Epidermal melanocyte (primary cell): ENCODE measurements at regions not wholly inside any gene's neighbourhood (a gene's known extent, or its start where the extent isn't known, plus 50 kb on each side); places are given as distances from the start of the nearest gene placed in this dataset.

ENCODE experiments used
- DNase-seq: peaks from one replicate; pipeline ENCODE4 v3.0.0; 2011; ENCODE audit warnings: low spot score; ENCODE audit not compliant: insufficient read length

DNA sequence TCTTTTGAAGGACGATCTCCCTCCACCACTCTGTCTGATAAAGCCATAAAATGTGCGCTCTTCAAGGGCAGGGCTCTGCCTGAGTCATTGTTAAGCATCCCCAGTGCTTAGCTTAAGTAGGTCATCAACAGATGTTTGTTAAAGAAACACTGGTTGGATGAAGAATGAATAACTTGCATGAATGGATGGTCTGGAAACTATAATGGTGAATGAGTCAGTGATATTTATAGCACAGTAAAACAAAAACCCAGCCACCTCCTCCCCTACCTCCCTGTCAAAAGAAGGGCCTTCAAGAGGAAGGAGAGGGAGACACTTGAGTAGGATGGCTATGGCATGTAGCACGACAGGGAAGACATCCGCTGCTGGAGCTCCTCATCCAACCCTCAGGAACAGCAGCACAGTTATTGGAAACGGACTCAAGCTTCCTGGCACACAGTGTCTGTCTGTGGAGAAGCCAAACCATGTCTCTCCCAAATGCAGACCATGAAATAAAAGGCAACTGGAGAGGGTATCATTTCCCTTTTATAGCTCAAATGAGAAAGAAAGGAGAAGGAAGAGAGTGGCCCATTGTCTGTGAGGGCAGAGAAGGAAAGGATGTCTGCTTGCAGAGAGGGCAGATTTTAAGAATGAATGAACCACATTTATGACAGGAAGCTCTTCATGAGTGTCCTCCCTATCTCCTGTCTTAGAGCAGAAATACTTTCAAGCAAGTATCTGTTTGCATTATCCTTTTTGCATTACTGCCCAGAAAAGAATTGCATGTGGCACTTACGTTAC is 183.5 kb upstream of the UBL3 start:
- DNase-seq: peak; percentile 67

GRCh38 chr13:30032263-30032662 is 181.8 kb upstream of the UBL3 start:
- no peak for DNase-seq

- no peak for DNase-seq
Observed at GRCh38 chr13:30031488-30031887, 181.1 kb upstream of the UBL3 start.

GRCh38 chr13:30030141-30030750 is 179.8 kb upstream of the UBL3 start:
- DNase-seq: no peak

- DNase-seq: no peak
Observed at GRCh38 chr13:30027569-30028455, 177.4 kb upstream of the UBL3 start.

GRCh38 chr13:30026909-30027308 is 176.5 kb upstream of the UBL3 start:
- DNase-seq: no peak

- DNase-seq: no peak
Observed at GRCh38 chr13:30026093-30026492, 175.7 kb upstream of the UBL3 start.

DNA sequence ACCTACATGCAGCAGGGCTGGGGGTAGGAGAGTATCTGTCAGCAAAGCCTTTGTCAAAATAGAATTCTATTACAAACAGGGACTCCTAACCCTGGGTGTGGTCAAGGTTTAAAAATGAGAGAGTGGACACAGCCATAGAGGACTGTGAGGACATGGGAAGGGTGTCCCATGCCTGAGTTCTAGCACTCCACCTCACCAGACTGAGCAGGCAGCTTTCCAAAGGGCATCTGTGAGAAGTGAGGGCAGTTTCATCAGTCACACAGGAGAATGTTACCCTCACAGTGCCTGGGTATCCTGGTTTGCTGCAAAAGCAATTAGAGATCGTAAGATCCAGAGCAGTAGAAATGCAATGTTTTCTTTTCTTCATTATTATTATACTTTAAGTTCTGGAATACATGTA is 174.9 kb upstream of the UBL3 start:
- no peak for DNase-seq

DNA sequence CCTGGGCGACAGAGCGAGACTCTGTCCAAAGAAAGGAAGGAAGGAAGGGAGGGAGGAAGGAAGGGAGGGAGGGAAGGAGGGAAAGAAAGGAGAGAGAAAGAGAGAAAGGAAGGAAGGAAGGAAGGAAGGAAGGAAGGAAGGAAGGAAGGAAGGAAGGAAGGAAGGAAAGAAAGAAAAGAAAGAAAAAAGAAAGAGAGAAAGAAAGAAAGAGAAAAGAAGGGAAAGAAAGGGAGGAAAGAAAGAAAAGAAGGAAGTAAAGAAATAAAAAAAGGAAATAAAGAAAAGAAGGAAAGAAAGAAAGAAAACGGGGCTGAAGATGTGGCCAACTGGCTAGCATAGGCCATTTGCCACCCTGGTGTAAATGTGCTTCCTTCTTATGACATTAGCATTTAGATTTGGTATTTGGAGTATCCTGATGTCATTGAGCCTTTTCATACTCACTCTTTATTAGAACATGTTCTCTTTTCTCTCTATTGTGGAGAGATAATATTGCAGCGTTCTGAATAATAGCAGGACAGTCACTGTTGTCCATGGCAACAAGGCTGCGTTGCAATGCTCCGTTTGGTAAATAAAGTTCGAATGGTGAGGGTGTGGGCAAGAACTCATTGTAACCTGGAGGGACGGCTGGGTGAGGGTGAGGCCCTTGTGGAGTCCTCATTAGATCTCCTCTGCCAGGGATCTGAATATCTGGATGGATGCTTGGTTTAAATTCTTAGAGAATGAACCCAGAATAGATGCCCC is 173.9 kb upstream of the UBL3 start:
- DNase-seq: no peak

DNA sequence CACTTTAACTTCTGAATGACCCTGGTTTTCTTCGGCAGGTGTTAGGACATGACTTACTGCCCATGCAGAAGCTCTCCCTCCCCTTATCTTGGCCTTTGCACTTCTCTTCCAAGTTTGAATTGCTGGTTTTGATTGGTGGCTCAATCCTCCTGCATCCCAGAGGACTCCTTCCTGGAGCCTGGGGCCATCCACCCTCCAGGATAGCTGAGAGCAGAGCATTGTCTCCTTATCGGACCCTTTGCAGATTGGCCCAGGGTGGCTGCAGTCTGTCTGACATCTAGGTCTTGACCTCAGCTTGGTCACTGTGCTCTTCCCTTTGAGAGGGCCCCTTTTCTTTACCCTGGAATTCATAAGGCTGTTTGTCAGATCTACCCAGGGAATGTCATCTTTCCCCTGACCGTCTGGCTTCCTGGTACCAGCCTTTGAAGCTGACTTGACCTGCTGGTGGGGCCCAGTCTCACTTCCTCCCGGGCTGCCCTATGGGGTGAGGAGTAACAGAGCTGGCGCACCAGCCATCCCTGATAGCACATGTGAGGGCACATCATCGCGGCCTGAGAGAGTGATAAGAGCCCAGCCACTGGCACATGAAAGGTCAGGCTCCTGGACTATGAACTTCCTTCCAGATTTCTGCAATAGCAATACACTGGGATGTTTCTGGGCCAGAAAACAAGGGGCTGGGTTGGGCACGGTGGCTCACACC is 172.9 kb upstream of the UBL3 start:
- no peak for DNase-seq

DNA sequence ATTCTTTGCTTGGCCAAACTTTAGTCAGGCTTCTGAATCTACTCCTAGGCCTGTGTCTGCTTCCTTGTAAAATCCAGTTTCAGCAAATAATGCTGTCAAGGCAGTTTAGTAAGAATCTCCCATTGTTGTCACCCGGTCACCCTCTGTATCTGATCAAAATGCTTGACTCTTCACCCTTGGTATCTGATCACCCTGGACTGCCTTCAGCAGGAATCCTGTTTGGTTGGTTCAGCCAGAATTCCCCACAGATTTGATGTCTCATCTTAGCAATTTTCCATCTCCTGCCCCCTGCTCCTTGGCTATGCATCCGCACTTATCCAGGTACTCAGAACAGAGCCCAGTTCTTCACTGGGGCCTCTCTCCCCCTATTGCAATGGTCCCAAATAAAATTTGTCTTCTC is 172.4 kb upstream of the UBL3 start:
- no peak for DNase-seq

DNA sequence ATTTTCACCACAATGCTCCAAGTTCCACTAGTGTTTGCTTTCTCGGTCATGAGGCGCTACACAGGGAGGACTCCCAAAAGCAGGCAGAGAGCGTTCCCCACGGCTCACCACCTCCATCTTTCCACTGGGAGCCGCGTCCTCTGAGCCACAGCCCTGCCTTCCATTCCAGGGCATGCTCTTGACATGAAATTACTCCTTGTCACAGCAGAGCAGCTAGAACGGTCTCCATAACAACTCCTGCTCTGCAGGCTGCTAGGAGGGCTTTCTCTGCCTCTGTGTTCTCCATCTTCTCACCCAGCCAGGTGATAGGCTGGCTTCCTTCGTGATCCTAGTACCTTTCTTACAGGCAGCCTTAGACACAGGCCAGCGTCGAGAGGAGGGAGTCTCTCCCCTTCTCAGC is 171.8 kb upstream of the UBL3 start:
- DNase-seq: no peak

GRCh38 chr13:30021611-30022010 is 171.2 kb upstream of the UBL3 start:
- no peak for DNase-seq

- DNase-seq: no peak
Observed at GRCh38 chr13:30020726-30021312, 170.4 kb upstream of the UBL3 start.

DNA sequence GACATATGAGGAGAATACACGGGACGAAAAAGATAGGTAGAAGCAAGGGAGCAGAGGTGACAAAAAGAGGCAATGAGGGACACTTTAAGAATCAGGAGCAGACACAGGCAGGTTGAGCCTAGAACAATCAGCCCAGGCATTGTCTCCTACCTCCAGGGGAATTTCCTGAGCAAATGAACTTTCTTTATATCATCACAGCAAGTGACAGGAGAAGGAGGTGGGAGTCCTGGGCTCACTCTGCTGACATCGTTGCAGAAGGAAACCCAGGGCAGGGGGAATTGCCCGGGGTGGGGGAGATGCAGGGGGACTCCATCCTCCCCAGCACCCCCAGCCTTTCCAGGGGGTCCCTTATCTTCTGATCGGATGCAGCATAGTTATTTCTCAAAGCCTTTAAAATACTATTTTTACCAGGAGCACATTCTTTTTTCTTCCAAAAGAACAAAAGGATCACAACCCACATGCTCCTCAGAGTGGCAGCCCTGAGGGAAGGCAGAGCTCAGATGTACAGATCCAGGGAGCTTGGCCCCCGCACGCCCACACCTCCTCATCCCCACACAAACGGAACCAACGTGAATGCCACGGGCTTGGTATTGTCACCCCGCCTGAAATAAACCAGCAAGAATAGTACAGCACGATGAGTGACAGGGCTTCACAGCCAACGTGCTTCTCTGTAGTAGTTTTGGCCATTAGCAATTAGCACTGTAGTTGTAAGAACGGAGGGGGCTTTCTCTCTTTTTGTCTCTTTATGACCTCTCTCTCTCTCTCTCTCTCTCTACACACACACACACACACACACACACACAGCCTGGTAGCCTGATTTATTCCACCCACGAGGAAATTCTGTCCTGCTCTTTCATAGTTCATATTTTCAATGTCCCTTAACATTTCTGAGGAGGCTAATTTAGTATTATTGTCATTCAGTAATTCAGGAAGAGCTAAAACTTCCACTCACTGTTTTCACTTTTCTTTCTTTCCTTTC is 169.5 kb upstream of the UBL3 start:
- no peak for DNase-seq

DNA sequence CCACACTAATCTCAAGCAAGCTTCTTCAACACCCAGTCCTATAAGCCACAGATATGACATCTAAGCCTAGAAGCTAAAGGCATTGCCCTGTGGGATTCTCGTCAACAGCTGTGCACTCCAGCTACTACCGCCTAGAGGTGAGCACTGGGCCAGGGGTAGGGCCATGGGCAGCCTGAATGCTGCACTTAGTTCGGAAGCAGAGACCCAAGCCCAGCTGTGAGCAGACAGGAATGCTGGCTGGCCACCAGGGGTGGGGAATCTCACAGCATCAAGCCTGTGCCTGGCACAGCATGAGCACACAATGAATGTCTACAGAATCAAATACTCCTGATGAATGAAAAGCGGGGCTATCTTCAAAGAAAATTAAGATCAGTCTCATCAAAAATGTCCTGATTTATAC is 167.5 kb upstream of the UBL3 start:
- DNase-seq: no peak

DNA sequence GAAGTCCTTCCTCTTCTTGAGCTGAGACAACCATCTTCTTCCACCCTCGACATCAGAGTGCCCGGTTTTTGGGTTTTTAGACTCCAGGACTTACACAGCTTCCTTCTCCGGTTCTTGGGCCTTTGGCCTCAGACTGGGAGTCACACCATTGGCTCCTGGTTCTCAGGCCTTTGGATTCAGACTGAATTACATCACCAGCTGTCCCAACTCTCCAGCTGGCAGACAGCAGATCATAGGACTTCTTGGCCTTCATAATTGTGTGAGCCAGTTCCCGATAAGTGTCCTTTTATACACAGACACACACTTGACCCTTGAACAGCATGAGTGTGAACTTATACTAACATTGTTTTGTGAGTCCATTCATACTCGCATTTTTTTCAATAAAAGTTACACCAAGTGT is 166.0 kb upstream of the UBL3 start:
- no peak for DNase-seq

DNA sequence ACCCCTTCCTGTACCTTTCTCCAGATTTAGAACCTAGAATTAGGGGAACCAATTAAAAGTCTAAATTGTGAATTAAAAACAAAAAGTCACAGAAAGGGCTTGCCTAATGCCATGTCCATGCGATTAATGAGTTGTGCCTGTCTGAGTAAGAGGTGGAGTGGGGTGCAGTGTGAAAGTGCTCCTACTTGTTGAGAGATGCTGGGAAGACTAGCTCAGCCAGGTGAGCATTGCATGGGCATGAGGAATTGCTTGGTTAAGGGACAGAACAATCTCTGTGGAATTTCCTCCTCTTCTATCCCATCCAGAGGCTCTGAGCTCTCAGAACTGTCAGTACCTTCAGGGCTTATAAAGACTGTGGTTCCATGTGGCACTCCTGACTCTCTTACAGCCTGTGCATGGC is 159.0 kb upstream of the UBL3 start:
- no peak for DNase-seq

- no peak for DNase-seq
Observed at GRCh38 chr13:30006246-30006645, 155.8 kb upstream of the UBL3 start.
